AG04450 (cell line): ENCODE measurements at regions not wholly inside any gene's neighbourhood (a gene's known extent, or its start where the extent isn't known, plus 50 kb on each side); places are given as distances from the start of the nearest gene placed in this dataset.

Experiments
- CTCF ChIA-PET: fragments of 300-600, 350-600 bp; formaldehyde crosslinking; extraction: SDS; loops from one replicate; lab custom pipeline; 2022; ENCODE audit warnings: antibody characterized with exemption, inconsistent platforms; lab: Charles Lee
- POLR2A ChIA-PET: fragments of 350-600 bp; formaldehyde crosslinking; extraction: SDS; loops from one replicate; lab custom pipeline; 2021; ENCODE audit warnings: antibody characterized with exemption, inconsistent platforms; lab: Yijun Ruan, JAX
- DNase-seq: peaks from one replicate; pipeline ENCODE4 v3.0.0-alpha.2; 2011; ENCODE audit warnings: low read depth, low spot score
- H3K27ac ChIP-seq: one replicate; pipeline ENCODE4 v1.5.1; 2012; ENCODE audit warnings: low read depth, low read length, control low read depth
- H3K27me3 ChIP-seq: one replicate; pipeline ENCODE4 v1.6.0; 2012; ENCODE audit warnings: low read length; ENCODE audit not compliant: control insufficient read depth, insufficient read depth
- H3K4me3 ChIP-seq: 2 replicates; pipeline ENCODE4 v1.5.1; 2011; ENCODE audit warnings: mild to moderate bottlenecking, low read depth, low read length, control low read depth
- H3K9me3 ChIP-seq: 2 replicates; pipeline ENCODE4 v1.5.1; 2012; ENCODE audit warnings: low read length; ENCODE audit not compliant: control insufficient read depth, insufficient read depth
- TF ChIP-seq, protein P1 (sequence below): IDR thresholded peaks from 2 replicates; pipeline ENCODE4 v1.5.1; 2011; ENCODE audit warnings: low read depth, low read length, control low read depth, inconsistent platforms

DNA sequence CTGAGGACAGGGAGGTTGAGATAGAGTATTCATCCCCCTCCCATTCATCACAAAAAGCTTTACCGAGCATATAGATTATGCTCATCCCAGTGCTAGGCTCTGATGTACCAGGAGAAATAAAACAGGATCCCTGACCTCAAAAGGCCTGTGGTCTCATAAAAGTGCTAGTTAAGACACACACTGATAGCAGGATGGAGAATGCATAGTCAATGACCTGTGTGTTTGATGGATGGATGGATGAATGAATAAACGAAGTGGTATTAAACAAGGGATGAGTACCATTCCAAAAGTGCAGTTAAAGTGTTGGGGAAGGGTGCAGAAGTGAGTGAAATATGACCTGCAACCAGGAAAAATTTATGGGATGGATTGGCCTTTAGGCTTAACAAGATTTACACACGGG, 133.9 kb upstream of the NUDT7 start:
- no peaks in the 10 kb centered on the region for H3K9me3 ChIP-seq
- TF ChIP-seq, protein P1, sequence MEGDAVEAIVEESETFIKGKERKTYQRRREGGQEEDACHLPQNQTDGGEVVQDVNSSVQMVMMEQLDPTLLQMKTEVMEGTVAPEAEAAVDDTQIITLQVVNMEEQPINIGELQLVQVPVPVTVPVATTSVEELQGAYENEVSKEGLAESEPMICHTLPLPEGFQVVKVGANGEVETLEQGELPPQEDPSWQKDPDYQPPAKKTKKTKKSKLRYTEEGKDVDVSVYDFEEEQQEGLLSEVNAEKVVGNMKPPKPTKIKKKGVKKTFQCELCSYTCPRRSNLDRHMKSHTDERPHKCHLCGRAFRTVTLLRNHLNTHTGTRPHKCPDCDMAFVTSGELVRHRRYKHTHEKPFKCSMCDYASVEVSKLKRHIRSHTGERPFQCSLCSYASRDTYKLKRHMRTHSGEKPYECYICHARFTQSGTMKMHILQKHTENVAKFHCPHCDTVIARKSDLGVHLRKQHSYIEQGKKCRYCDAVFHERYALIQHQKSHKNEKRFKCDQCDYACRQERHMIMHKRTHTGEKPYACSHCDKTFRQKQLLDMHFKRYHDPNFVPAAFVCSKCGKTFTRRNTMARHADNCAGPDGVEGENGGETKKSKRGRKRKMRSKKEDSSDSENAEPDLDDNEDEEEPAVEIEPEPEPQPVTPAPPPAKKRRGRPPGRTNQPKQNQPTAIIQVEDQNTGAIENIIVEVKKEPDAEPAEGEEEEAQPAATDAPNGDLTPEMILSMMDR: no peak
- CTCF ChIA-PET: interaction anchor here (9.1 kb wide), 1 partner anchor 353 kb away, joined by 213 read pairs; no protein-coding TSS in a partner anchor
- POLR2A ChIA-PET: no interaction called here
- DNase-seq: no peak
- H3K27ac ChIP-seq: no peak overlapping the region
- no peak overlapping the region for H3K4me3 ChIP-seq
- peaks cover 2% of the 10 kb centered on the region for H3K27me3 ChIP-seq

DNA sequence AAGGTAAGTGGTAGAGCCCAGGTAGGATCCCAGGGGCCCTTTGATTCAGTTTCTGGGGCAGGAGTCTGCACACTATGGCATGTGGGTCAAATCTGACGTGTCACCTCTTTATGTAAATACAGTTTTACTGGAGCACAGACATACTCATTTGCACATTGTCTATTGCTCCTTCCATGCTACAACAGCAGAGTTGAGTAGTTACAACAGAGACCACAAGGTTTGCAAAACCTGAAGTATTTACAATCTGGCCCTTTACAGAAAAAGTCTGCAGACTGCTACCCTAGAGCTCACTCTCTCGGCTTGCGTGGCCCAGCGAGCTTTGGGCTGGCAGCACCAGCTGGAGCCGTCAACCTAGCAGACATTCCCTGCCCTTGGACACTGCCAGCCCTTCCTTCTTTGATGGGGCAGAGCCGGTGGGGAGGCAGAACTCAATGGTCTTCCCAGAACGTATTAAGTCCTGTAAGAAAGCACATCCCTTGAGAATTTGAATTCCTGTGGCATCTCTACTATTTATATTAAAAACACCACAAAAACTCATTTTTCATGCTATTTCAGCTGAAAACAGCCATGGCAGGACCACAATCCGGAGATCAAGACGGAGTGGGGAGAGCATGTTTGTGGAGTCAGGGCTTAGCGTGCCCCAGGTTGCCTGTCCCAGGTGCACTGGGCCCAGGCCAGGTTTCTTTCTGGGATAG, 133.1 kb upstream of the NUDT7 start:
- TF ChIP-seq, protein P1: no peak
- CTCF ChIA-PET: interaction anchor here (9.1 kb wide), 1 partner anchor 353 kb away, joined by 213 read pairs; no protein-coding TSS in a partner anchor
- POLR2A ChIA-PET: no interaction called here
- peaks cover 2% of the 10 kb centered on the region for H3K27me3 ChIP-seq
- H3K4me3 ChIP-seq: no peak overlapping the region
- DNase-seq: no peak
- no peak overlapping the region for H3K27ac ChIP-seq
- H3K9me3 ChIP-seq: no peaks in the 10 kb centered on the region

DNA sequence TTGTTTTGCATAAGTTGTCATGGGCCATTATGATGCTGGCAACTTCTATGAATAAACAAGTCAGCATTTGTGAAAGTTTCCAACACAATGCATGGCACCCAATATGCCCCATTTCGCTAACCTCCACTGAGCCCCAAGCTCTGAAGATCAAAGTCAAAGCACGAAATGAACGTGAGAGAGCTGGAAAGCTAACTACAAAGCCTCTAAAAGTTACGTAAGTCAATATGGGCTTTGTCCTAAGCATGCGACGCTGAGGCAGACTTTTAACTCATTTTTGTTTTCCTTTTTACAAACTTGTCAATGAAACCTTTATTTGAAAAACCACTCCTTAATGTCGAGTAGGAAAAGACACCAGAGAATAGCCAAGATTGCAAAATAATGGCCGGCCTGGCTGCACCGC, 131.6 kb upstream of the NUDT7 start:
- ChIA-PET CTCF (interaction anchor here (0.7 kb wide), 1 partner anchor 130 kb away, joined by 11 read pairs; no protein-coding TSS in a partner anchor), POLR2A (no interaction called here)
- no peak overlapping the region for H3K4me3 ChIP-seq
- TF ChIP-seq, protein P1: no peak
- H3K9me3 ChIP-seq: no peaks in the 10 kb centered on the region
- no peak for DNase-seq
- H3K27me3 ChIP-seq: peaks cover 2% of the 10 kb centered on the region
- no peak overlapping the region for H3K27ac ChIP-seq

DNA sequence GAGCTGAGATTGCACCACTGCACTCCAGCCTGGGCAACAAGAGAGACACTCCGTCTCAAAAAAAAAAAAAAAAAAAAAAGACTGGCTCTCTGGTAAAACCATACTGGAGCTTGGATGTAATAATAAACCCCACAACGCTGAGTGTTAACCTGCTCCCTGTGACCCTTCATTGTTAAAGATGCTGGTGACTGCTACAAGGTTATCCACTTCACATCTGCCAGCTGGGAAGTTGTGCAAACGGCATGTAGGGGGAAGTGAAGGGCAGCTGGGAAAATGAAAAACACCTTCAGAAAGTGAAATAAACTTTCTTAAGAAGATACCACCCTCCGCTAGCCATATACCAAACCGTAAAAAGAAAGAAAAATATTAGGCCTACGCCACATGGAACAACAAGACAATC, 131.0 kb upstream of the NUDT7 start:
- TF ChIP-seq, protein P1: no peak
- Histone ChIP-seq H3K27ac (no peak overlapping the region), H3K9me3 (no peaks in the 10 kb centered on the region), H3K4me3 (no peak overlapping the region), H3K27me3 (peaks cover 2% of the 10 kb centered on the region)
- no peak for DNase-seq
- ChIA-PET CTCF (interaction anchor here (0.7 to 1.2 kb wide), 3 partner anchors 69 to 412 kb away, joined by 3 to 11 read pairs (median 3); no protein-coding TSS in a partner anchor), POLR2A (no interaction called here)

DNA sequence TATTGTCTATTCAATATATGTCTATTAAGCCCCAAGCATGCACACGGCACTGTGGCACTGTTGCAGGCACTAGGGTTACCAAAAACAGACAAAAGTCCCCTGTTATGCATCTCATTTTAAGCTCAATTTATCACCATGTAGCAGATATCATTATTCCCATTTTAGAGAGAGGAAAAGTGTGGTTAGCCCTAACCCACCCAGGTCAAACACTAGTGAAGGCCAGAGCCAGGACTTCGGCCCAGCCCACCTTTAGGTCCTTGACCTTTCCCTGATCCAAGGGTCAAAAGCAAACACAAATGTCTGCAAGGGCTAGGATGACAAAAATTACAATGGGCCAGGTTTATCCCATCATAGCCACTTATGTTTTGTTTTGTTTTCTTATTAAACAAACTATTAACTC, 130.3 kb upstream of the NUDT7 start:
- CTCF ChIA-PET: interaction anchor here (1.2 kb wide), 1 partner anchor 411 kb away, joined by 3 read pairs; no protein-coding TSS in a partner anchor

More for the DNA sequence above, 130.3 kb upstream of the NUDT7 start:
- no peaks in the 10 kb centered on the region for H3K9me3 ChIP-seq
- no peaks in the 10 kb centered on the region for H3K27me3 ChIP-seq
- H3K27ac ChIP-seq: no peak overlapping the region
- TF ChIP-seq, protein P1: no peak
- DNase-seq: no peak
- H3K4me3 ChIP-seq: no peak overlapping the region
- POLR2A ChIA-PET: no interaction called here
